Astrocyte (in vitro differentiated cells and primary cell): ENCODE measurements at regions not wholly inside any gene's neighbourhood (a gene's known extent, or its start where the extent isn't known, plus 50 kb on each side); places are given as distances from the start of the nearest gene placed in this dataset.
"Not testable (repeated sequence)": the region's sequence is repeated elsewhere in the genome, so short reads cannot be mapped to it uniquely, and the experiment has no call there.

Experiments used
- DNase-seq: peaks from one replicate; pipeline ENCODE4 v3.0.0-alpha.2; 2010; ENCODE audit warnings: low read depth
- FAIRE-seq: peaks from 2 replicates; lab custom pipeline; 2011; peaks lifted over from hg19 to GRCh38; lab: Jason Lieb, UNC
- H2AFZ ChIP-seq: 2 replicates; pipeline ENCODE4 v1.6.0; 2012; ENCODE audit warnings: low read depth, low read length, inconsistent platforms
- H3K27ac ChIP-seq: 2 replicates; pipeline ENCODE4 v1.5.1; 2011; ENCODE audit warnings: low read depth, low read length, inconsistent platforms
- H3K27me3 ChIP-seq: 2 replicates; pipeline ENCODE4 v1.6.0; 2011; ENCODE audit warnings: low read length, inconsistent platforms; ENCODE audit not compliant: insufficient read depth
- H3K36me3 ChIP-seq: 2 replicates; pipeline ENCODE4 v1.5.1; 2011; ENCODE audit warnings: low read length, inconsistent platforms; ENCODE audit not compliant: insufficient read depth
- H3K4me1 ChIP-seq: 2 replicates; pipeline ENCODE4 v1.5.1; 2011; ENCODE audit warnings: low read length, inconsistent platforms; ENCODE audit not compliant: insufficient read depth
- H3K4me2 ChIP-seq: 2 replicates; pipeline ENCODE4 v1.6.0; 2012; ENCODE audit warnings: low read length, inconsistent platforms
- H3K4me3 ChIP-seq: 2 replicates; pipeline ENCODE4 v1.5.1; 2011; ENCODE audit warnings: low read depth, mild to moderate bottlenecking, low read length, inconsistent platforms; ENCODE audit not compliant: insufficient read depth
- H3K79me2 ChIP-seq: 2 replicates; pipeline ENCODE4 v1.6.0; 2012; ENCODE audit warnings: mild to moderate bottlenecking, low read length, inconsistent platforms; ENCODE audit not compliant: insufficient read depth
- H3K9ac ChIP-seq: 2 replicates; pipeline ENCODE4 v1.6.0; 2012; ENCODE audit warnings: mild to moderate bottlenecking, low read length, inconsistent platforms
- H3K9me3 ChIP-seq: 2 replicates; pipeline ENCODE4 v1.5.1; 2012; ENCODE audit warnings: low read depth, mild to moderate bottlenecking, low read length, inconsistent platforms; ENCODE audit not compliant: insufficient read depth
- H4K20me1 ChIP-seq: 2 replicates; pipeline ENCODE4 v1.6.0; 2012; ENCODE audit warnings: low read length, inconsistent platforms; ENCODE audit not compliant: insufficient read depth
- H3K27ac Mint-ChIP-seq: one replicate; pipeline ENCODE4 v1.8.0; 2021; ENCODE audit warnings: mild to moderate bottlenecking, mixed read lengths; ENCODE audit not compliant: unreplicated experiment
- H3K27me3 Mint-ChIP-seq: one replicate; pipeline ENCODE4 v1.8.0; 2021; ENCODE audit warnings: low read depth, mixed read lengths; ENCODE audit not compliant: unreplicated experiment
- H3K36me3 Mint-ChIP-seq: one replicate; pipeline ENCODE4 v1.8.0; 2021; ENCODE audit warnings: low read depth, mixed read lengths; ENCODE audit not compliant: unreplicated experiment
- H3K4me1 Mint-ChIP-seq: one replicate; pipeline ENCODE4 v1.8.0; 2021; ENCODE audit warnings: low read depth, mixed read lengths; ENCODE audit not compliant: unreplicated experiment
- H3K4me3 Mint-ChIP-seq: one replicate; pipeline ENCODE4 v1.8.0; 2021; ENCODE audit warnings: mild to moderate bottlenecking, moderate library complexity, mixed read lengths; ENCODE audit not compliant: unreplicated experiment
- H3K9me3 Mint-ChIP-seq: one replicate; pipeline ENCODE4 v1.8.0; 2021; ENCODE audit warnings: mild to moderate bottlenecking, mixed read lengths; ENCODE audit not compliant: unreplicated experiment

GRCh38 chr1:149635290-149635899 lies 51.7 kb downstream of the PPIAL4C start:
- not testable (repeated sequence) for H3K27me3 Mint-ChIP-seq, H3K4me2 ChIP-seq, H3K4me1 ChIP-seq, FAIRE-seq, H3K4me1 Mint-ChIP-seq, H3K27me3 ChIP-seq, H2AFZ ChIP-seq, H3K36me3 Mint-ChIP-seq, H3K36me3 ChIP-seq, DNase-seq, H3K4me3 Mint-ChIP-seq, H3K79me2 ChIP-seq, H3K4me3 ChIP-seq, H3K9me3 ChIP-seq, H3K27ac ChIP-seq, H3K9ac ChIP-seq, H3K27ac Mint-ChIP-seq, H3K9me3 Mint-ChIP-seq, H4K20me1 ChIP-seq

- not testable (repeated sequence) for FAIRE-seq, H3K36me3 Mint-ChIP-seq, H3K4me1 ChIP-seq, H3K79me2 ChIP-seq, H3K27me3 ChIP-seq, H4K20me1 ChIP-seq, H3K9me3 Mint-ChIP-seq, H3K36me3 ChIP-seq, H3K4me1 Mint-ChIP-seq, H3K9me3 ChIP-seq, H3K27me3 Mint-ChIP-seq
- H3K9ac ChIP-seq: peak overlapping the region; percentile 96
- Mint-ChIP-seq H3K27ac (peak overlapping the region; percentile 100), H3K4me3 (peak overlapping the region; percentile 97)
- peak overlapping the region; percentile 88 for H3K4me2 ChIP-seq
- peak overlapping the region; percentile 86 for H2AFZ ChIP-seq
- peak overlapping the region; percentile 48 for H3K4me3 ChIP-seq
- H3K27ac ChIP-seq: peak overlapping the region; percentile 99
- peak; percentile 95 for DNase-seq
These were observed 52.9 kb downstream of the PPIAL4C start for GRCh38 chr1:149636286-149637122.

GRCh38 chr1:149638481-149638880 lies 54.8 kb downstream of the PPIAL4C start:
- not testable (repeated sequence) for DNase-seq, H3K27ac ChIP-seq, H3K27ac Mint-ChIP-seq, H3K36me3 Mint-ChIP-seq, H3K4me1 ChIP-seq, H3K4me3 Mint-ChIP-seq, H3K27me3 ChIP-seq, H3K36me3 ChIP-seq, H3K4me1 Mint-ChIP-seq, H3K27me3 Mint-ChIP-seq, H4K20me1 ChIP-seq, H3K4me3 ChIP-seq, H3K9me3 Mint-ChIP-seq, H3K9me3 ChIP-seq, H3K79me2 ChIP-seq, H2AFZ ChIP-seq, H3K9ac ChIP-seq, H3K4me2 ChIP-seq, FAIRE-seq

- not testable (repeated sequence) for FAIRE-seq, DNase-seq, H4K20me1 ChIP-seq, H2AFZ ChIP-seq, H3K4me1 Mint-ChIP-seq, H3K27ac Mint-ChIP-seq, H3K79me2 ChIP-seq, H3K4me3 ChIP-seq, H3K36me3 ChIP-seq, H3K27me3 Mint-ChIP-seq, H3K4me3 Mint-ChIP-seq, H3K9me3 Mint-ChIP-seq, H3K4me1 ChIP-seq, H3K27ac ChIP-seq, H3K36me3 Mint-ChIP-seq, H3K9ac ChIP-seq, H3K4me2 ChIP-seq, H3K9me3 ChIP-seq, H3K27me3 ChIP-seq
These were observed 55.4 kb downstream of the PPIAL4C start for GRCh38 chr1:149638901-149639658.

- not testable (repeated sequence) for H3K4me1 ChIP-seq, H3K27ac ChIP-seq, H3K4me3 ChIP-seq, H3K79me2 ChIP-seq, H2AFZ ChIP-seq, H3K9me3 Mint-ChIP-seq, H3K27me3 Mint-ChIP-seq, H3K27me3 ChIP-seq, FAIRE-seq, H3K4me2 ChIP-seq, H3K27ac Mint-ChIP-seq, H3K9ac ChIP-seq, H3K36me3 ChIP-seq, H3K36me3 Mint-ChIP-seq, H3K4me1 Mint-ChIP-seq, DNase-seq, H4K20me1 ChIP-seq, H3K4me3 Mint-ChIP-seq, H3K9me3 ChIP-seq
These were observed 57.5 kb downstream of the PPIAL4C start for GRCh38 chr1:149641179-149641578.
